ENCODE measurements at regions not wholly inside any gene's neighbourhood (a gene's known extent, or its start where the extent isn't known, plus 50 kb on each side); places are given as distances from the start of the nearest gene placed in this dataset.

DNA sequence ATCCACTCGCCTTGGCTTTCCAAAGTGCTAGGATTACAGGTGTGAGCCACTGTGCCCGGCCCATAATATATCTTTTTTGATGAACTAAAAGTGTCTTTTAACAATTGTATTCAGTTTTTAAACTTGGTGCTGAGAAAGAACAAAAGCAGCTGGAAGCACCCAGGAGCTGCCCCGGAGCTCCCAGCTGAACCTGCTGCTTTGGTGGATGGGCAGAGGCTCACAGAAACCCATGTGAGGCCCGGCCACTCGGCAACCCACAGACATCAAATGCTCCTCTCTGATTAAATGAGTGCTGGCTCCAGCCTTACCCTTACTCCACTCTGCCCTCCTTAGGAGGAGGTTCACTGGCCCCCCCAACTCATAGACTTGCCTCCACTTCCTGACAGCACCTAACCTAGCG lies 59.4 kb upstream of the FRMD1 start:
- Mint-ChIP-seq H3K9me3 (ENCODE audit: low read depth) (no peaks in the 10 kb centered on the region), H3K4me3 (no peak overlapping the region), H3K27ac (no peak overlapping the region), H3K4me1 (ENCODE audit: low read depth) (no peaks in the 10 kb centered on the region), H3K27me3 (peaks cover 2% of the 10 kb centered on the region), H3K36me3 (no peaks in the 10 kb centered on the region)

GRCh38 chr6:168137024-168137423 lies 58.0 kb upstream of the FRMD1 start:
- H3K4me3 Mint-ChIP-seq = no peak overlapping the region
- H3K4me1 Mint-ChIP-seq (ENCODE audit: low read depth) = peaks cover 4% of the 10 kb centered on the region
- H3K36me3 Mint-ChIP-seq = no peaks in the 10 kb centered on the region
- H3K27ac Mint-ChIP-seq = no peak overlapping the region
- peaks cover 4% of the 10 kb centered on the region for H3K27me3 Mint-ChIP-seq
- H3K9me3 Mint-ChIP-seq (ENCODE audit: low read depth) = no peaks in the 10 kb centered on the region

- Mint-ChIP-seq H3K4me3 (no peak overlapping the region), H3K27me3 (peaks cover 8% of the 10 kb centered on the region), H3K4me1 (ENCODE audit: low read depth) (peaks cover 4% of the 10 kb centered on the region), H3K36me3 (no peaks in the 10 kb centered on the region), H3K27ac (no peak overlapping the region), H3K9me3 (ENCODE audit: low read depth) (no peaks in the 10 kb centered on the region)
These were observed 57.6 kb upstream of the FRMD1 start for GRCh38 chr6:168136622-168137021.

DNA sequence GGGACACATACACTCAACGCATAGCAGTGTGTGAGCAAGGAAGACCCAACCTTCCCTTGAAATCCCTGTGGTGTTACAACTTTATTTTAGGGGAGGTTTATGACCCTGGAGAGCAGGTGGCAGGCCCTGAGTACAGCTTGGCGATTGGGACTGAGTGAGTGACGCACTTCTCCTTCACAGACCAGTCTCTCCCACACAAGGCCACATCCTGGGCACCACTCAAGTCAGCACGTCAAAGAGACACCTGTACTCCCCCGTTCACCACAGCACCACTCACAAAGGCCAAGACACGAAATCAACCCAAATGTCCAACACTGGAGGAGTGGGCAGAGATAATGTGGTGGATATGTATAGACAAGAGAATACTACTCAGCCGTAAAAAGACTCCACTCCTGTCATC lies 57.0 kb upstream of the FRMD1 start:
- Mint-ChIP-seq H3K4me1 (ENCODE audit: low read depth) (peaks cover 4% of the 10 kb centered on the region), H3K36me3 (no peaks in the 10 kb centered on the region), H3K9me3 (ENCODE audit: low read depth) (no peaks in the 10 kb centered on the region), H3K27ac (no peak overlapping the region), H3K4me3 (no peak overlapping the region), H3K27me3 (peaks cover 12% of the 10 kb centered on the region)

DNA sequence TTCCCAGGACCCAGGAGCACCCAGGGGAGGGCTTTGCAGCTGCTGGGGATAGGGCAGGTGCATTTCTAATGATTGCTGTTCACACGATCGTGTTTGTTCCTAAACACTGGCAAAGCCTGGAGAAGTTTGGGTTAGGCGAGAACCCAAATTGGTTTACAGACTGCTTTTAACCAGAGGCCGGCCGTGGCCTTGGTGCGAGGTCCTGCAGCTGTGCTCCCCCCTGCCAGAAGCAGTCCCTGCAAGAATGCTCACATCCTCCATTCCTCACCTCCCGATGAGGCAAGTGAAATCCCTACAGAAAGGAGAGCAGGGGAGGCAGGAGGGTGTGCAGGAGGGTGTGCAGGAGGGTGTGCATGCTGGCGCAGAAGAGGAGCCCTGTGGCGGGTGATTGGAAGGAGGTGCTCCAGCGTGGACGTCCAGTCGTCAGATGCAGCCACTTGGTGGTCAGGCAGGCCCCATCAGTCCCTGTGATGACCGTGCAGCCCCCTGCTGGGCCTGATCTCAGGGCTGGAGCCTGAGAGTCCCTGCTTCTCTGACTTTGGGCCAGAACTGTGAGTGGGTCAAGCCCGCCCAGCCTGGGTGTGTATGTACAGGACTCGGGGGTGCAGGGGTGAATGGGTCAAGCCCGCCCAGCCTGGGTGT lies 55.7 kb upstream of the FRMD1 start:
- Mint-ChIP-seq H3K4me1 (ENCODE audit: low read depth) (peaks cover 4% of the 10 kb centered on the region), H3K27me3 (peaks cover 14% of the 10 kb centered on the region)

GRCh38 chr6:168133687-168134559 lies 54.9 kb upstream of the FRMD1 start:
- peaks cover 4% of the 10 kb centered on the region for H3K4me1 Mint-ChIP-seq (ENCODE audit: low read depth)
- H3K36me3 Mint-ChIP-seq = no peaks in the 10 kb centered on the region
- no peak overlapping the region for H3K4me3 Mint-ChIP-seq
- H3K27me3 Mint-ChIP-seq = peaks cover 14% of the 10 kb centered on the region
- H3K27ac Mint-ChIP-seq = no peak overlapping the region
- H3K9me3 Mint-ChIP-seq (ENCODE audit: low read depth) = no peaks in the 10 kb centered on the region

More for the DNA sequence above, 55.7 kb upstream of the FRMD1 start:
- no peaks in the 10 kb centered on the region for H3K36me3 Mint-ChIP-seq
- no peak overlapping the region for H3K27ac Mint-ChIP-seq
- H3K4me3 Mint-ChIP-seq = no peak overlapping the region
- no peaks in the 10 kb centered on the region for H3K9me3 Mint-ChIP-seq (ENCODE audit: low read depth)

DNA sequence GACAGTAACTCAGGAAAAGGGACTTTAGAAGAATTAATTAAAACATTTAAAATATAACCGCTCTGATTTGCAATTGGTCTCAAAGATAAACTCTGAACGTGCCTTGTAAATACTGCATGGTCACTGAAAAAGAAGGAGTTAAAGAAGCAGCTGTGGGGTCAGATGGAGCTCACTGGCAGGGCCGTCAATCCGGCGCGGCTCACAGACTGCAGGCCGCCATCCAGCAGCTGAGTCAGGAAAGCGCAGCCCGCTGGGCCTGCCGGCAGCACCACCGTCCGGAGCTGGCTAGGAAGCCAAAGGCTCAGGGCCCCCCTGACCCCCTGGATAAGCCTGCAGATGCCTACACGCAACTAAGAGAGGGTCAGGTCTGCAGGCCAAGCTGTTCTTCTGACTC lies 54.2 kb upstream of the FRMD1 start:
- Mint-ChIP-seq H3K4me1 (ENCODE audit: low read depth) (peaks cover 4% of the 10 kb centered on the region), H3K9me3 (ENCODE audit: low read depth) (no peaks in the 10 kb centered on the region), H3K4me3 (no peak overlapping the region), H3K27me3 (peaks cover 14% of the 10 kb centered on the region), H3K36me3 (no peaks in the 10 kb centered on the region), H3K27ac (no peak overlapping the region)

GRCh38 chr6:168132531-168133167 lies 53.6 kb upstream of the FRMD1 start:
- H3K27me3 Mint-ChIP-seq = peaks cover 14% of the 10 kb centered on the region
- no peak overlapping the region for H3K4me3 Mint-ChIP-seq
- no peaks in the 10 kb centered on the region for H3K36me3 Mint-ChIP-seq
- H3K9me3 Mint-ChIP-seq (ENCODE audit: low read depth) = no peaks in the 10 kb centered on the region
- no peak overlapping the region for H3K27ac Mint-ChIP-seq
- H3K4me1 Mint-ChIP-seq (ENCODE audit: low read depth) = peaks cover 4% of the 10 kb centered on the region

- H3K9me3 Mint-ChIP-seq (ENCODE audit: low read depth) = no peaks in the 10 kb centered on the region
- H3K27ac Mint-ChIP-seq = no peak overlapping the region
- no peaks in the 10 kb centered on the region for H3K36me3 Mint-ChIP-seq
- peaks cover 14% of the 10 kb centered on the region for H3K27me3 Mint-ChIP-seq
- H3K4me1 Mint-ChIP-seq (ENCODE audit: low read depth) = peaks cover 4% of the 10 kb centered on the region
- no peak overlapping the region for H3K4me3 Mint-ChIP-seq
These were observed 52.7 kb upstream of the FRMD1 start for GRCh38 chr6:168131464-168132415.

DNA sequence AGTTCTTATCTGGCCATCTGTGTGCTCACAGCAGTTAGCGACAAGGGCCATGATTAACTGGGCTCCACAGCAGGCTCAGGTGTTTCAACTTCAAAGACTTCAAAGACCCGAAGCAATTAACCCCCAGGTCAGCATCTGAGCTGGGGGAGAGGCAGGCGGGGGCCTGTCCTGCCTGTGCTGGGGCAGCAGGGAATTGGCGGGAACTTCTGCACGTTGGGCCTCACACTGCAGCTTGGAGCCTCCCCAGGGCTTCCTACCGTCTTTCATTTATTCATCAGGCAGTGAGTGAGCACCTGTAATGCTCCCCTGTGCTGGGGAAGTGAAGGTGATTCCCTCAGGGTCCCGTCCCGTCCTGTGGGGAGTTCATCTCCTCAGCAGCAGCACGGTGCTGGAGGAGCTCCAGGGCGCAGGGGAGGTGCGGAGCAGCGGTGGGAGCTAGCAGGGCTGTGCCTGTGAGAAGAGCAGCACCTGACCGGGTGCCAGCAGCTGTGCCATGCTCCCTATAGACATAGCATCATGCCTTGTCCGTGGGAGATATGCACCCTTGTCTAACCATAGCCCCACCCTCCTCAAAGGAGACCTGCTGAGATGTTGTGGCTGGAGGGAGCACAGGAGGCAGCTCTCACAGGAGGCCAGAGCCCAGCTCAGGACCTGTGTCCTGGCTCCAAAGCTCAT lies 51.8 kb upstream of the FRMD1 start:
- peaks cover 12% of the 10 kb centered on the region for H3K27me3 Mint-ChIP-seq
- H3K36me3 Mint-ChIP-seq = no peaks in the 10 kb centered on the region
- no peak overlapping the region for H3K27ac Mint-ChIP-seq
- no peaks in the 10 kb centered on the region for H3K9me3 Mint-ChIP-seq (ENCODE audit: low read depth)
- peaks cover 4% of the 10 kb centered on the region for H3K4me1 Mint-ChIP-seq (ENCODE audit: low read depth)
- H3K4me3 Mint-ChIP-seq = no peak overlapping the region

- H3K27ac Mint-ChIP-seq = no peak overlapping the region
- peaks cover 12% of the 10 kb centered on the region for H3K27me3 Mint-ChIP-seq
- H3K9me3 Mint-ChIP-seq (ENCODE audit: low read depth) = no peaks in the 10 kb centered on the region
- no peak overlapping the region for H3K4me3 Mint-ChIP-seq
- H3K4me1 Mint-ChIP-seq (ENCODE audit: low read depth) = peaks cover 4% of the 10 kb centered on the region
- no peaks in the 10 kb centered on the region for H3K36me3 Mint-ChIP-seq
These were observed 51.2 kb upstream of the FRMD1 start for GRCh38 chr6:168130168-168130696.

DNA sequence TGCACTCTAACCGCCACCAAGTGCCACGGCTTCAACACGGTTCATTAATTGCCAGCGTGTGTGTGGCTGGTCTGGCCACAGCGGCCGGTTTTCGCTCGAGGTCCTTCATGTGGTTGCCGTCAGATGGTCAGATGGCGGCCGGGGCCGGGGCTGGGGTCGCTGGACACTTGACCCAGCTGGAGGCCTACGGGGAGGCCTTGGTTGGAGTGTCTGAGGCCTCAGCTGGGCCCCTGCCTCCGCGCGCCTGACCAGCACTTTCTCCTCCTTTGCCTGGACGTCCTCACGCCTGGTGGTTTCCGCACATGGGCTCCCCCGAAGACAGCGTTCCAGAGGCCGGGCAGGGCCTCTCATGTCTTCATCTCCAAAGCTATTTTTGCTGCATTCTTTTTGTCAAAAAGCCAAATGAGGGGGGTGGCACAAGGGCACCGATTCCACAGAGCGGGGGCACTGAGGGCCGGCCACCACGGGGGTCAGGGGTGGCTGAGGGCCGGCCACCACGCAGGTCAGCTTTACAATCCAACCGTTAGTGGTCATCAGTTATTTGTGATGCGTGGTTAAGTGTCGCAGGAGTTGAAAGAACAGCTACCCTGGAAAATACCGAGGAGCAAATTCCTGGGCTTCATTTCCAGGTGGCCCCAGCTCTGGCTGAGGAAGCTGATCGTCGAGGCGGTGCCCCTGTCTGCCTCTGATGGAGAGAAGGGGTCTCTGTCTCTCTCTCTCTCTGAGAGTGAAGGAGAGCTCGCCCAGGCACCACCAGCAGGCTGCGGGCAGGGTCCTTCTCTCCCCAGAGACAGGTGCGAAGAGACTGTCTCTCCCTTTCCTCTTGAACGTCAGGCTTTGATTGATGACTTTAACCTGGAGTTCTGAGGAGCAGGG lies 50.5 kb upstream of the FRMD1 start:
- peaks cover 12% of the 10 kb centered on the region for H3K27me3 Mint-ChIP-seq
- H3K36me3 Mint-ChIP-seq = no peaks in the 10 kb centered on the region
- H3K4me1 Mint-ChIP-seq (ENCODE audit: low read depth) = peaks cover 4% of the 10 kb centered on the region
- H3K4me3 Mint-ChIP-seq = no peak overlapping the region
- H3K27ac Mint-ChIP-seq = no peak overlapping the region
- H3K9me3 Mint-ChIP-seq (ENCODE audit: low read depth) = no peaks in the 10 kb centered on the region

GRCh38 chr6:168128631-168129291 lies 49.7 kb upstream of the FRMD1 start:
- Mint-ChIP-seq H3K27me3 (peaks cover 12% of the 10 kb centered on the region), H3K4me1 (ENCODE audit: low read depth) (peaks cover 4% of the 10 kb centered on the region), H3K9me3 (ENCODE audit: low read depth) (no peaks in the 10 kb centered on the region), H3K36me3 (no peaks in the 10 kb centered on the region), H3K4me3 (no peak overlapping the region), H3K27ac (no peak overlapping the region)
